ENCODE measurements at regions not wholly inside any gene's neighbourhood (a gene's known extent, or its start where the extent isn't known, plus 50 kb on each side); places are given as distances from the start of the nearest gene placed in this dataset.
"Not testable (repeated sequence)": the region's sequence is repeated elsewhere in the genome, so short reads cannot be mapped to it uniquely, and the experiment has no call there.

DNA sequence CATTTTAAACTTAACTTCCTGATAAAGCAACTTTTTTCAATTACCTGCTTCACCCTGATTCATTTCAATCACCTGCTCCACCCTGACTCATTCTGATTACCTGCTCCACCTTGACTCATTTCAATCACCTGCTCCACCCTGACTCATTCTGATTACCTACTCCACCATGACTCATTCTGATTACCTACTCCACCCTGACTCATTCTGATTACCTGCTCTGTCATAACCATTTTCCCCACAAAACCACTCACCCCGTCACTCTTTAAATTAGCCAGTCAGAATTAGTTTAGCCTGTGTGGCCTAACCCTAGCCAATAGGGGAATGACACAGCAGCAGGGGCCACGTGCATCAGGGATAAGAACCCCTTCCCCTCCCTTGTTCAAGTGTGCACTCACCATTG, 300.5 kb downstream of the PAPSS1 start:
- TF ChIP-seq, protein P1, sequence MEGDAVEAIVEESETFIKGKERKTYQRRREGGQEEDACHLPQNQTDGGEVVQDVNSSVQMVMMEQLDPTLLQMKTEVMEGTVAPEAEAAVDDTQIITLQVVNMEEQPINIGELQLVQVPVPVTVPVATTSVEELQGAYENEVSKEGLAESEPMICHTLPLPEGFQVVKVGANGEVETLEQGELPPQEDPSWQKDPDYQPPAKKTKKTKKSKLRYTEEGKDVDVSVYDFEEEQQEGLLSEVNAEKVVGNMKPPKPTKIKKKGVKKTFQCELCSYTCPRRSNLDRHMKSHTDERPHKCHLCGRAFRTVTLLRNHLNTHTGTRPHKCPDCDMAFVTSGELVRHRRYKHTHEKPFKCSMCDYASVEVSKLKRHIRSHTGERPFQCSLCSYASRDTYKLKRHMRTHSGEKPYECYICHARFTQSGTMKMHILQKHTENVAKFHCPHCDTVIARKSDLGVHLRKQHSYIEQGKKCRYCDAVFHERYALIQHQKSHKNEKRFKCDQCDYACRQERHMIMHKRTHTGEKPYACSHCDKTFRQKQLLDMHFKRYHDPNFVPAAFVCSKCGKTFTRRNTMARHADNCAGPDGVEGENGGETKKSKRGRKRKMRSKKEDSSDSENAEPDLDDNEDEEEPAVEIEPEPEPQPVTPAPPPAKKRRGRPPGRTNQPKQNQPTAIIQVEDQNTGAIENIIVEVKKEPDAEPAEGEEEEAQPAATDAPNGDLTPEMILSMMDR (IDR thresholded peaks at IDR 0.05; ENCODE audit: insufficient read depth, low read length) = not testable (repeated sequence)
- not testable (repeated sequence) for TF ChIP-seq POLR2AphosphoS5 (IDR thresholded peaks at IDR 0.05; ENCODE audit: low read depth); SPI1 (IDR thresholded peaks at IDR 0.05; ENCODE audit: borderline replicate concordance, low read depth); GABPA (IDR thresholded peaks at IDR 0.05; ENCODE audit: low read depth)
